Lower leg skin (tissue), 4 donors: ENCODE measurements at regions not wholly inside any gene's neighbourhood (a gene's known extent, or its start where the extent isn't known, plus 50 kb on each side); places are given as distances from the start of the nearest gene placed in this dataset.

ENCODE experiments used
- DNase-seq, 2 donors: peaks; one replicate each; pipeline ENCODE4 v3.0.0-alpha.2; 2019; ENCODE audit warnings: low spot score in 2 of 2
- H3K4me3 ChIP-seq: fragments of 200-600 bp; sonication (generic); 2 replicates; pipeline ENCODE4 v1.5.1; 2017; ENCODE audit warnings: mild to moderate bottlenecking, low read depth; ENCODE audit not compliant: poor library complexity, severe bottlenecking
- CTCF ChIP-seq, 3 donors: fragments of 450-650 bp; IDR thresholded peaks; one replicate each; pipeline ENCODE4 v1.5.1; 2016; ENCODE audit warnings: antibody characterized with exemption in 3 of 3, mild to moderate bottlenecking in 3 of 3, moderate library complexity in 2 of 3
- POLR2A ChIP-seq, 2 donors: fragments of 450-650 bp; IDR thresholded peaks; one replicate each; pipeline ENCODE4 v1.6.1; 2016 to 2017; ENCODE audit warnings: antibody characterized with exemption in 2 of 2, mild to moderate bottlenecking in 1 of 2, moderate library complexity in 1 of 2
- WGBS, 2 donors: methylation state at CpG; one replicate each; pipeline ENCODE4 v1.1.5; 2018; 5-methylcytosine and 5-hydroxymethylcytosine counted together
- intact Hi-C: fragments of 100-400 bp; cut with DNase I; formaldehyde crosslinking; loops from one replicate; pipeline ENCODE4 v1.15.0; 2023; ENCODE audit warnings: low total_unique reads

GRCh38 chr16:74045513-74045912, 251.1 kb upstream of the PSMD7 start:
- H3K4me3 ChIP-seq = no peak overlapping the region
- TF ChIP-seq CTCF (IDR thresholded peaks at IDR 0.05) (no peak), POLR2A (IDR thresholded peaks at IDR 0.05) (no peak)
- WGBS, 2 donors = 88 to 92% methylated on average over 3 of the region's 3 CpGs
- no peak for DNase-seq
- intact Hi-C loops = loop anchor here (5.0 kb wide), 1 partner anchor 552 kb away; no protein-coding TSS in a partner anchor

GRCh38 chr16:74035816-74036215, 260.8 kb upstream of the PSMD7 start:
- no peak overlapping the region for H3K4me3 ChIP-seq
- WGBS, 2 donors = 3 to 5% methylated on average over 1 of the region's 1 CpG
- TF ChIP-seq POLR2A (IDR thresholded peaks at IDR 0.05) = no peak
- no peak for TF ChIP-seq CTCF (IDR thresholded peaks at IDR 0.05)
- intact Hi-C loops = no loop called here
- DNase-seq = no peak

GRCh38 chr16:74034862-74035261, 261.8 kb upstream of the PSMD7 start:
- intact Hi-C loops = no loop called here
- no peak overlapping the region for H3K4me3 ChIP-seq
- DNase-seq = no peak
- TF ChIP-seq CTCF (IDR thresholded peaks at IDR 0.05) (no peak), POLR2A (IDR thresholded peaks at IDR 0.05) (no peak)
- WGBS, 2 donors = 15 to 19% methylated on average over 4 of the region's 4 CpGs

- DNase-seq = no peak
- intact Hi-C loops = no loop called here
- 46 to 50% methylated on average over 9 of the region's 9 CpGs for WGBS, 2 donors
- no peak overlapping the region for H3K4me3 ChIP-seq
- TF ChIP-seq POLR2A (IDR thresholded peaks at IDR 0.05) = no peak
- no peak for TF ChIP-seq CTCF (IDR thresholded peaks at IDR 0.05)
Measured at GRCh38 chr16:74034200-74034599, 262.4 kb upstream of the PSMD7 start.

GRCh38 chr16:74033441-74033995, 263.1 kb upstream of the PSMD7 start:
- intact Hi-C loops = no loop called here
- no peak overlapping the region for H3K4me3 ChIP-seq
- DNase-seq = no peak
- TF ChIP-seq POLR2A (IDR thresholded peaks at IDR 0.05) (no peak), CTCF (IDR thresholded peaks at IDR 0.05) (no peak)
- WGBS, 2 donors = 42 to 47% methylated on average over 9 of the region's 9 CpGs

GRCh38 chr16:74031551-74031950, 265.1 kb upstream of the PSMD7 start:
- DNase-seq = no peak
- no peak overlapping the region for H3K4me3 ChIP-seq
- WGBS, 2 donors = 76 to 79% methylated on average over 4 of the region's 4 CpGs
- intact Hi-C loops = no loop called here
- TF ChIP-seq POLR2A (IDR thresholded peaks at IDR 0.05) (no peak), CTCF (IDR thresholded peaks at IDR 0.05) (no peak)
